ENCODE measurements at regions not wholly inside any gene's neighbourhood (a gene's known extent, or its start where the extent isn't known, plus 50 kb on each side); places are given as distances from the start of the nearest gene placed in this dataset.

GRCh38 chr7:42692621-42693020, 219.2 kb downstream of the C7orf25 start (continued):
- TF ChIP-seq CBX8 (IDR thresholded peaks at IDR 0.05; ENCODE audit: borderline replicate concordance, low read depth, low read length) (no peak), CEBPB (IDR thresholded peaks at IDR 0.05; ENCODE audit: low read depth, low read length) (no peak)

All from H1 (cell line).